ENCODE measurements at regions not wholly inside any gene's neighbourhood (a gene's known extent, or its start where the extent isn't known, plus 50 kb on each side); places are given as distances from the start of the nearest gene placed in this dataset.

- no peak for TF ChIP-seq POU2F2 (IDR thresholded peaks at IDR 0.05; ENCODE audit: low read depth, low read length)
- TF ChIP-seq POLR2AphosphoS5 (IDR thresholded peaks at IDR 0.05; ENCODE audit: low read depth, low read length) = no peak
These were observed 134.6 kb downstream of the ARSF start for GRCh38 chrX:3175659-3176438.
